ENCODE measurements at regions not wholly inside any gene's neighbourhood (a gene's known extent, or its start where the extent isn't known, plus 50 kb on each side); places are given as distances from the start of the nearest gene placed in this dataset.
"Not testable (repeated sequence)": the region's sequence is repeated elsewhere in the genome, so short reads cannot be mapped to it uniquely, and the experiment has no call there.

DNA sequence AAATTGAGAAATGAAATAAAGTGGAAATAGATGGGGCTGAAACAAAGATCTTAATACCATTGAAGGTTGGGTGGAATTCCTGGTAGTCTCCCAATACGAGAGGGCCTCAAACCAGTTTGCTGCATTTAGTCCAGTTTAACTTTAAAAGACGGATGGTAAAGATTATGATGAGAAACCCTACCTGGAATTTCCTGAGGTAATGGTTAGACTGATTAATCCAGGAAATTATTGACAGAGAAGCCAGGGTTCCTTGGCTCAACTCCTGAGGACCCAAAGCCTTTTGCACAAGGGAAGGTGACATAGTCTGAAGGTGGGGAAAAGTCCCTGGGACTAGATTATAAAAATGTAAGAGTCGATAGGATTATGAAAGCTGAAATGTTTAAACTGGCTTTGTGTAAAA is 133.2 kb upstream of the SLITRK5 start:
- TF ChIP-seq, protein P1, sequence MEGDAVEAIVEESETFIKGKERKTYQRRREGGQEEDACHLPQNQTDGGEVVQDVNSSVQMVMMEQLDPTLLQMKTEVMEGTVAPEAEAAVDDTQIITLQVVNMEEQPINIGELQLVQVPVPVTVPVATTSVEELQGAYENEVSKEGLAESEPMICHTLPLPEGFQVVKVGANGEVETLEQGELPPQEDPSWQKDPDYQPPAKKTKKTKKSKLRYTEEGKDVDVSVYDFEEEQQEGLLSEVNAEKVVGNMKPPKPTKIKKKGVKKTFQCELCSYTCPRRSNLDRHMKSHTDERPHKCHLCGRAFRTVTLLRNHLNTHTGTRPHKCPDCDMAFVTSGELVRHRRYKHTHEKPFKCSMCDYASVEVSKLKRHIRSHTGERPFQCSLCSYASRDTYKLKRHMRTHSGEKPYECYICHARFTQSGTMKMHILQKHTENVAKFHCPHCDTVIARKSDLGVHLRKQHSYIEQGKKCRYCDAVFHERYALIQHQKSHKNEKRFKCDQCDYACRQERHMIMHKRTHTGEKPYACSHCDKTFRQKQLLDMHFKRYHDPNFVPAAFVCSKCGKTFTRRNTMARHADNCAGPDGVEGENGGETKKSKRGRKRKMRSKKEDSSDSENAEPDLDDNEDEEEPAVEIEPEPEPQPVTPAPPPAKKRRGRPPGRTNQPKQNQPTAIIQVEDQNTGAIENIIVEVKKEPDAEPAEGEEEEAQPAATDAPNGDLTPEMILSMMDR (IDR thresholded peaks at IDR 0.05; ENCODE audit: control insufficient read depth, insufficient read depth, low read depth, low read length, missing control alignments): no peak
- no peak overlapping the region for H3K4me3 ChIP-seq (ENCODE audit: control insufficient read depth, low read depth, low read length)
- DNase-seq (ENCODE audit: low read depth): no peak

DNA sequence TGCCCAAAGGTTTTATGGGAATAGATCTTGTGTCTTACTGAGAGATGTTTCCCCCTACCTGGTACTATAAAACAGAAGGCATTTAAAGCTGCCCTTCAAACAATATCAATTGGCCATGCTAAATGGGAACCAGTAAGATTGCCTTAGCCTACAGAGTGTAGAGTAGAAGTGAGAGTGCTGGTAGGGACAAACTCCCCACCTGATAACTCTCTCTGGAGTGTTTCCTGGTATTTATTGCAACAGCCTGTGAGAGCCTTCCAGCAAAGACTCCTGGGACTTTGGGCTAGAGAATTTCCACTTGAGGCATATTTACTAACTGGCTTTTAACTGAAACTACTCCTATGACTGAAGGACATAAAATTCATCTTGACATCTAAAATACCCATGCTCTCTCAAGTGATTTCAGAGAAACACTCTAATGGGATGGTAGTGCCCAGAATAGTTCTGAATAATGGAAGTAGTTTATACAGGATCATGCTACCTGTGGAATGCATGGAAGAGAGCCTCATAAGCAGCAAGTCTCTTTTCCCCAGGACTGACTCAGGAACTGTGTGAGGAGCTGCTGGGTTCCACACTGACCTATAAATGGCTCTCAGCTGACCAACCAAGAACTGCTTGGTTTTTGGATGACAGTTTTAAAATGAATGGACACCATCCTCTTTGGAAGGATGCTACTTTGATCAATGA is 132.7 kb upstream of the SLITRK5 start:
- no peak overlapping the region for H3K4me3 ChIP-seq (ENCODE audit: control insufficient read depth, low read depth, low read length)
- TF ChIP-seq, protein P1 (IDR thresholded peaks at IDR 0.05; ENCODE audit: control insufficient read depth, insufficient read depth, low read depth, low read length, missing control alignments): no peak
- no peak for DNase-seq (ENCODE audit: low read depth)

DNA sequence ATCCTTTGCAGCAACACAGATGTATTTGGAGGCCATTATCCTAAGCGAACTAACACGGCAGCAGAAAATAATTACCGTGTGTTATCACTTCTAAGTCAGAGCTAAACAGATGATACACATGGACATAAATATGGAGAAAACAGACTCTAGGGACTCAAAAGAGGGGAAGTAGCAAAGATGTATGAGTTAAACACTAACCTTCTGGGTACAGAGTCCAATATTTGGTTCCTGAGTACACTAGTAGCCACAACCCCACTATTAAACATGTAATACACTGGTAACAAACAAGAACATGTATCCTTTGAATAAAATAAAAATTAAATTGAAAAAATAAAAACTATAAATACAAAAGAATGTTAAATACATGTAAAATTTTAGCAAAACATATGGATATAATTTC is 118.0 kb upstream of the SLITRK5 start:
- TF ChIP-seq, protein P1 (IDR thresholded peaks at IDR 0.05; ENCODE audit: control insufficient read depth, insufficient read depth, low read depth, low read length, missing control alignments): no peak
- H3K4me3 ChIP-seq (ENCODE audit: control insufficient read depth, low read depth, low read length): no peak overlapping the region
- DNase-seq (ENCODE audit: low read depth): no peak

DNA sequence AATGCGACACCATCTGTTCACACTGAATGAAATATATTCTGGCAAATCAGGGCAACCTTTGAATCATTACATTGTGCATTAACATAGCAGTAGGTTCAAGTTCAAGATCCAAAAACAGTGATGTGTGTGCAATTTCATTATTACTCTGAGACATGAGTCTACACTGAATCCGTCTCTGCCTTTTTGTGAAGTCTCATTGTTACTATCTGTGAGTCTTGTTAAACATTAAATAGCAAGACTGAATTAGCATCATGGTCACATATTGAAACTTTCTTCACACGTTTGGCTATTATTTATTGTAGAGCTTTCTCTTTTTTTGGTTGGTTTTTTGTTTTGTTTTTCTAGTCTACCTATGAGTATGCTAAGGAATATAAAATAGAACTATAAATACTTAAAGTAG is 117.1 kb upstream of the SLITRK5 start:
- DNase-seq (ENCODE audit: low read depth): no peak
- TF ChIP-seq, protein P1 (IDR thresholded peaks at IDR 0.05; ENCODE audit: control insufficient read depth, insufficient read depth, low read depth, low read length, missing control alignments): no peak
- no peak overlapping the region for H3K4me3 ChIP-seq (ENCODE audit: control insufficient read depth, low read depth, low read length)

DNA sequence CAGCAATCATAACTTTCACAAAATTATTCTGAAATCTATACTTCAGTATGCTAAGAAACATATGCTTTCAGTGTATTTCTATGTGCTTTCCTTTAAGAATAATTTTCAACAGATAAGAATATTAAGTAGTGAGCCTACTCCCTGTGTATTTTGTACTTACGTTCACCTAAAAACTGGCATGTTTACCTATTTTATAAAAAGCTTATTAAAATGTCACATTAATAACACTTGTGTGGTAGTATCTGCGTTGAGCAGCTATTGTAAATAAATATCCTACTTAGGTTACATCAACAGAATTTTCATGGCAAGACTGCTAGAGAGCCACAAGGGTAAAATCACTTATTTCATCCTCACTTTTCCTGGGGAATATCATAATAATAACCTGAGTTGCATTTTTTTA is 113.4 kb upstream of the SLITRK5 start:
- H3K4me3 ChIP-seq (ENCODE audit: control insufficient read depth, low read depth, low read length): no peak overlapping the region
- TF ChIP-seq, protein P1 (IDR thresholded peaks at IDR 0.05; ENCODE audit: control insufficient read depth, insufficient read depth, low read depth, low read length, missing control alignments): no peak
- DNase-seq (ENCODE audit: low read depth): no peak

DNA sequence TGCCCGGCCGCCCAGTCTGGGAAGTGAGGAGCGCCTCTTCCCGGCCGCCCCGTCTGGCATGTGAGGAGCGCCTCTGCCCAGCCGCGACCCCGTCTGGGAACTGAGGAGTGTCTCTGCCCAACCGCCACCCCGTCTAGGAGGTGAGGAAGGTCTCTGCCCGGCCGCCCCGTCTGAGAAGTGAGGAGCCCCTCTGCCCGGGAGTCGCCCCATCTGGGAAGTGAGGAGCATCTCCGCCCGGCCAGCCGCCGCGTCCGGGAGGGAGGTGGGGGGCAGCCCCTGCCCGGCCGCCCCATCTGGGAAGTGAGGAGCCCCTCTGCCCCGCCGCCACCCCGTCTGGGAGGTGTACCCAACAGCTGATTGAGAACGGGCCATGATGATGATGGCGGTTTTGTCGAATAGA is 109.6 kb upstream of the SLITRK5 start:
- not testable (repeated sequence) for DNase-seq (ENCODE audit: low read depth); H3K4me3 ChIP-seq (ENCODE audit: control insufficient read depth, low read depth, low read length)

DNA sequence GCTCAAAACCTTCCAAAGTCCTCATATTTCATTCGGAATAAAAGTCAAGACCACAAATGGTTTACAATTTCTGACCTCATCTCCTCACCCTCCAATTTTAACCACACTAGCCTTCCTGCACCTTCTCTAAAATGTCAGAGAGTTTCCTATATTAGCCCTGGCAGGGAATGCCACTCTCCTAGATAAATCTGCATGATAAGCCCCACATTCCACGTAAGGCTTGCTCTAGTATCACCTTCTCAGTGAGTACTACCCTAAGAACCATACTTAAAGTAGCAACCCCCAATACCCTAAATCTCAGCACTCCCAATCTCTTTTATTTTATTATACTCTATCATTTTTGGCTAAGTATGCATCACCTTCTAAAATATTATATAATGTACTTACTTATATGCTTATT is 100.5 kb upstream of the SLITRK5 start:
- TF ChIP-seq, protein P1 (IDR thresholded peaks at IDR 0.05; ENCODE audit: control insufficient read depth, insufficient read depth, low read depth, low read length, missing control alignments): no peak
- DNase-seq (ENCODE audit: low read depth): no peak
- no peak overlapping the region for H3K4me3 ChIP-seq (ENCODE audit: control insufficient read depth, low read depth, low read length)

Data from AG09309 (cell line).